GM21423 (cell line): ENCODE measurements at regions not wholly inside any gene's neighbourhood (a gene's known extent, or its start where the extent isn't known, plus 50 kb on each side); places are given as distances from the start of the nearest gene placed in this dataset.

ENCODE experiments used
- ATAC-seq: cut with Tn5 transposase; IDR thresholded peaks from one replicate; pipeline ENCODE4 v1.9.1; 2021; ENCODE audit warnings: mild to moderate bottlenecking, moderate library complexity; ENCODE audit not compliant: unreplicated experiment

- no peak for ATAC-seq
Measured at GRCh38 chr5:174398171-174398570, 326.2 kb upstream of the MSX2 start.

GRCh38 chr5:174399411-174399810 lies 325.0 kb upstream of the MSX2 start:
- no peak for ATAC-seq

- ATAC-seq, result no peak
Measured at GRCh38 chr5:174400461-174400860, 323.9 kb upstream of the MSX2 start.

- ATAC-seq, result no peak
Measured at GRCh38 chr5:174401793-174402192, 322.6 kb upstream of the MSX2 start.

- no peak for ATAC-seq
Measured at GRCh38 chr5:174402222-174402812, 322.1 kb upstream of the MSX2 start.

GRCh38 chr5:174404848-174405247 lies 319.5 kb upstream of the MSX2 start:
- ATAC-seq, result no peak

- no peak for ATAC-seq
Measured at GRCh38 chr5:174409070-174409469, 315.3 kb upstream of the MSX2 start.

- ATAC-seq, result no peak
Measured at GRCh38 chr5:174409971-174410370, 314.4 kb upstream of the MSX2 start.

- no peak for ATAC-seq
Measured at GRCh38 chr5:174410716-174411478, 313.5 kb upstream of the MSX2 start.

GRCh38 chr5:174411479-174411819 lies 312.9 kb upstream of the MSX2 start:
- ATAC-seq, result no peak

GRCh38 chr5:174412374-174412773 lies 312.0 kb upstream of the MSX2 start:
- ATAC-seq, result no peak

- ATAC-seq, result no peak
Measured at GRCh38 chr5:174412941-174413340, 311.4 kb upstream of the MSX2 start.

GRCh38 chr5:174413567-174414314 lies 310.6 kb upstream of the MSX2 start:
- no peak for ATAC-seq

GRCh38 chr5:174414315-174414710 lies 310.1 kb upstream of the MSX2 start:
- ATAC-seq, result no peak

- peak; percentile 18 for ATAC-seq
Measured at GRCh38 chr5:174418809-174419539, 305.4 kb upstream of the MSX2 start.

GRCh38 chr5:174419540-174420132 lies 304.7 kb upstream of the MSX2 start:
- ATAC-seq, result peak; percentile 84

- no peak for ATAC-seq
Measured at GRCh38 chr5:174420651-174421407, 303.6 kb upstream of the MSX2 start.

- ATAC-seq, result no peak
Measured at GRCh38 chr5:174421408-174421805, 303.0 kb upstream of the MSX2 start.

GRCh38 chr5:174423558-174423957 lies 300.8 kb upstream of the MSX2 start:
- ATAC-seq, result no peak
